Ascending aorta (tissue), 2 donors: ENCODE measurements at regions not wholly inside any gene's neighbourhood (a gene's known extent, or its start where the extent isn't known, plus 50 kb on each side); places are given as distances from the start of the nearest gene placed in this dataset.

Source experiments
- DNase-seq, 2 donors: peaks; one replicate each; pipeline ENCODE4 v3.0.0-alpha.2; 2019; ENCODE audit warnings: low spot score in 2 of 2
- H3K27ac ChIP-seq, 2 donors: fragments of 200-600 bp; sonication (generic); one replicate each; pipeline ENCODE4 v1.5.1; 2016 to 2017; ENCODE audit warnings: mild to moderate bottlenecking in 1 of 2
- H3K27me3 ChIP-seq: fragments of 200-600 bp; sonication (generic); one replicate; pipeline ENCODE4 v1.5.1; 2017
- H3K36me3 ChIP-seq, 2 donors: fragments of 200-600 bp; sonication (generic); one replicate each; pipeline ENCODE4 v1.5.1; 2016
- H3K4me1 ChIP-seq, 2 donors: fragments of 200-600 bp; sonication (generic); one replicate each; pipeline ENCODE4 v1.5.1; 2016 to 2017; ENCODE audit warnings: mild to moderate bottlenecking in 1 of 2
- H3K4me3 ChIP-seq, 2 donors: fragments of 200-600 bp; sonication (generic); one replicate each; pipeline ENCODE4 v1.5.1; 2016 to 2017; ENCODE audit warnings: mild to moderate bottlenecking in 1 of 2
- H3K9me3 ChIP-seq, 2 donors: fragments of 200-600 bp; sonication (generic); one replicate each; pipeline ENCODE4 v1.5.1; 2016
- intact Hi-C: fragments of 100-400 bp; cut with DNase I; formaldehyde crosslinking; loops from one replicate; pipeline ENCODE4 v1.15.1; 2023
- TF ChIP-seq, protein P1 (sequence below), 3 experiments: fragments of 200-600 bp in 2 of 3; fragments of 450-650 bp in 1 of 3; sonication (generic) in 2 of 3; IDR thresholded peaks; one replicate each; pipeline ENCODE4 v1.5.1; 2016 to 2019; ENCODE audit warnings: antibody characterized with exemption in 3 of 3, mild to moderate bottlenecking in 1 of 3, moderate library complexity in 1 of 3

DNA sequence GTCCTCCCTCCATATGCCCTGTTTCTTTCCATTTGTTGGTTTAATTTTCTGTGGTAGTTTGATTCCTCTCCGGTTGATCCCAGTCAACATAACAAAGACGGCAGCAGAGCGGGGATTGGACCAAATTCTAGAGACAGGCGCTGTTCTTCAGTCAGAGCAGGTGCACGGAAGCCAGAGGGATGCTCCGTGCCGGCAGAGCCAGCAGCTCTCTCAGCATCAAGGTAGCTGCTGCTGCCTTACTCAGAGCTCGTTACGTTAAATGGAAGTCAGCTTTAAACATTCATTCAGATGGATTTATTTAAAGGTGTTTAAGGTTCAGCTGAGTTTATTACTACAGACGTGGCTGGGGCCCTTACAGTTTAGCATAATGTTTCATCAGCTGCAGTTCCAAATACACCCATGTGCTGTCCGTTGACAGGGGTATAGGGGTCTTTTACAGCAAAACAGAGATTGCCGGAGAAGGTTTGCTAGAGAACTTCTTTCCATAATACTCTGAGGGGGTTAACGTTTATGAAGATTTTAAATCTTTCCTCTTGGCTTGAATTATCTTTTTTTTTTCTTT is 497.2 kb upstream of the PIK3C3 start:
- no peak for DNase-seq
- intact Hi-C loops = no loop called here
- Histone ChIP-seq H3K36me3 (no peaks in the 10 kb centered on the region), H3K4me3 (no peak overlapping the region), H3K4me1 (no peaks in the 10 kb centered on the region), H3K9me3 (no peaks in the 10 kb centered on the region), H3K27me3 (no peaks in the 10 kb centered on the region), H3K27ac (no peak overlapping the region)
- TF ChIP-seq, protein P1, sequence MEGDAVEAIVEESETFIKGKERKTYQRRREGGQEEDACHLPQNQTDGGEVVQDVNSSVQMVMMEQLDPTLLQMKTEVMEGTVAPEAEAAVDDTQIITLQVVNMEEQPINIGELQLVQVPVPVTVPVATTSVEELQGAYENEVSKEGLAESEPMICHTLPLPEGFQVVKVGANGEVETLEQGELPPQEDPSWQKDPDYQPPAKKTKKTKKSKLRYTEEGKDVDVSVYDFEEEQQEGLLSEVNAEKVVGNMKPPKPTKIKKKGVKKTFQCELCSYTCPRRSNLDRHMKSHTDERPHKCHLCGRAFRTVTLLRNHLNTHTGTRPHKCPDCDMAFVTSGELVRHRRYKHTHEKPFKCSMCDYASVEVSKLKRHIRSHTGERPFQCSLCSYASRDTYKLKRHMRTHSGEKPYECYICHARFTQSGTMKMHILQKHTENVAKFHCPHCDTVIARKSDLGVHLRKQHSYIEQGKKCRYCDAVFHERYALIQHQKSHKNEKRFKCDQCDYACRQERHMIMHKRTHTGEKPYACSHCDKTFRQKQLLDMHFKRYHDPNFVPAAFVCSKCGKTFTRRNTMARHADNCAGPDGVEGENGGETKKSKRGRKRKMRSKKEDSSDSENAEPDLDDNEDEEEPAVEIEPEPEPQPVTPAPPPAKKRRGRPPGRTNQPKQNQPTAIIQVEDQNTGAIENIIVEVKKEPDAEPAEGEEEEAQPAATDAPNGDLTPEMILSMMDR (IDR thresholded peaks at IDR 0.05) = no peak

DNA sequence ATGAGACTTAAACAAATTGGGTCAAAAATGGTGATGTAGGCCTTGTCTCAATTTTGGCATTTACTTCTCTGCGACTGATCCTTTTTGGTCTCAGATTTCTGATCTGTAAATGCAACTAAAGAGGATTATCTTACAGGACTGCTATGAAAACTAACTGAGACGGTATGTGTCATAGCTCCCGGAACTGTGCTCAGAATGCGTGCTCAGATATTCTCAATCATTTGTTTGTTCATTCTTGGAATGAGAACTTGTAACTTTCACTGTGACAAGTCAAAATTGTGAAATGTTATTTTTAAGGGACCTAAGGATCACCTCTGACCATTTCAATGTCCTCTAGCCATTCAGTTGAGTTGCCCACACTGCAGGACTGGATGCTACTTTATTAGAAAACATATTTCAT is 498.2 kb upstream of the PIK3C3 start:
- Histone ChIP-seq H3K9me3 (no peaks in the 10 kb centered on the region), H3K4me3 (no peak overlapping the region), H3K36me3 (no peaks in the 10 kb centered on the region), H3K27me3 (no peaks in the 10 kb centered on the region), H3K4me1 (no peaks in the 10 kb centered on the region), H3K27ac (no peak overlapping the region)
- DNase-seq = no peak
- intact Hi-C loops = no loop called here
- TF ChIP-seq, protein P1 (IDR thresholded peaks at IDR 0.05) = no peak

DNA sequence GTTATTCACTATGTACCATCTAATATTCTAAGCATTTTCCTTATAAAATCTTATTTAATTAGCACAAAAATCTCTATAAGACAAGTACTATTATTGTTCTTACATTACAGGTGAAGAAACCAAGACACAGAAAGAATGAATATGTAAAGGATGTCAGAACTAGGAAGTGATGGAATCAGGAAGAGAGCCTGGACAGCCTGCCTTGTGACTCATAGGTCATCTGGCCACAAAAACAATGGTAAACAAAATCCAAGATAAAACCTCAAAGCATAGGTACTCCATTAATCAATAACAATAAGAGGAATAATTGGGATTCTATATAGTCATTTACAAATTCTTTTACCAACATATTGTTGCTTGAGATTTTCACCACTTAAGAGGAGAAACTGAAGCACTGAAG is 505.4 kb upstream of the PIK3C3 start:
- intact Hi-C loops = no loop called here
- no peak overlapping the region for H3K4me3 ChIP-seq
- no peak for DNase-seq
- no peak overlapping the region for H3K27ac ChIP-seq
- TF ChIP-seq, protein P1 (IDR thresholded peaks at IDR 0.05) = no peak
- H3K36me3 ChIP-seq = no peaks in the 10 kb centered on the region
- no peaks in the 10 kb centered on the region for H3K27me3 ChIP-seq
- H3K9me3 ChIP-seq = no peaks in the 10 kb centered on the region
- no peaks in the 10 kb centered on the region for H3K4me1 ChIP-seq

DNA sequence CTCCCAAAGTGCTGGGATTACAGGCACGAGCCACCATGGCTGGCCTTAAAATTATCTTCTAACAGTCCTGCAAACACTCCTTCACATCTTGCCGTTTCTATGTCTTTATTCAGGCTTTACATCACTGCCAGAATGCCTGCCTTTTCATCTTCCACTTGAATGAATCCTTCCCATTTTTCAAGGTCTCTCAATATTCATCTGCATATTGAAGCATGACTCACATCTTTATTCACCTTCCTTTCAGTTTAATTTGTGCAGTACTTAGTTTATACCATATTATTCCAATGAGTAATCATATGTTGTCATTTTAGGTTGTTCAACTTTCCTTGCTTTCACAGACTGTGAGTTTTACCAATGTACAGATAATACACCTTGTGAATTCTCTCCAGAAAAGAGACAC is 510.1 kb upstream of the PIK3C3 start:
- no peak for DNase-seq
- Histone ChIP-seq H3K4me1 (no peaks in the 10 kb centered on the region), H3K36me3 (no peaks in the 10 kb centered on the region), H3K27me3 (no peaks in the 10 kb centered on the region), H3K4me3 (no peak overlapping the region), H3K27ac (no peak overlapping the region), H3K9me3 (no peaks in the 10 kb centered on the region)
- TF ChIP-seq, protein P1 (IDR thresholded peaks at IDR 0.05) = no peak
- intact Hi-C loops = no loop called here

DNA sequence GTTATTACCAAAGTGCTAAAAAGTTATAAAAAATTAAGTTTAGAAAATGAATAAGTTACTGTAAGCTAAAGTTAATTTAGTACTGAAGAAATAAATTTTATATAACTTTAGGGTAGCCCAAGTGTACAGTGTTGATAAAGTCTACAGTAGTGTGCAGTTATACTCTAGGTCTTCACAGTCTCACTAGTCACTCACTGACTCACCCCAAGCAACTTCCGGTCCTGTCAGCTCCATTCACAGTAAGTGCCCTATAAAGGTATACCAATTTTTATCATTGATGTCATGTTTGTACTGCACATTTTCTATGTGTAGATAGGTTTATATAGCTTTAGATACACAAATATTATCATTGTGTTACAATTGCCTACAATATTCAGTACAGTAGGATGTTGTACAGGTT is 518.3 kb upstream of the PIK3C3 start:
- TF ChIP-seq, protein P1 (IDR thresholded peaks at IDR 0.05) = no peak
- Histone ChIP-seq H3K9me3 (no peaks in the 10 kb centered on the region), H3K36me3 (no peaks in the 10 kb centered on the region), H3K27me3 (no peaks in the 10 kb centered on the region), H3K4me3 (no peak overlapping the region), H3K27ac (no peak overlapping the region), H3K4me1 (no peaks in the 10 kb centered on the region)
- no peak for DNase-seq
- intact Hi-C loops = no loop called here

DNA sequence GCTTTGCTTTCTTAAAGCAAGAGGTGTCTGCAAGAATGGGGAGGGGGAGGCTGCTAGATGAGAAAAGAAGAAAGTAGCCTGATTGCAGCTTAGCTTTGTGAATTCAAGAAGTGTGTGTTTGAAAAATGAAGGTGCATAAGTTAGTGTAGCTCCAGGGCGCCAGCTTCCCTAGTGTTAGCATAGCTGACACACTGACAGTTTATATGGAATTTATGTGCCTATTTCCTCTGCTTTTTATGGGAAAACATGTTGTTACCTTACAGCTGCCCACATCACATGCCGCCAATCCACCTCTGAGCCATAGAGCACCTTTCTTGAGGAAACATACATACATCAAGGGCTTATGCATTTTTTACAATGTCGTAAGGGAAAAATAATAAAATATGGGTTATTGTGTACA is 536.4 kb upstream of the PIK3C3 start:
- DNase-seq = no peak
- Histone ChIP-seq H3K36me3 (no peaks in the 10 kb centered on the region), H3K9me3 (no peaks in the 10 kb centered on the region), H3K4me3 (no peak overlapping the region), H3K27ac (no peak overlapping the region), H3K4me1 (no peaks in the 10 kb centered on the region), H3K27me3 (no peaks in the 10 kb centered on the region)
- TF ChIP-seq, protein P1 (IDR thresholded peaks at IDR 0.05) = no peak
- intact Hi-C loops = no loop called here
